ENCODE measurements at regions not wholly inside any gene's neighbourhood (a gene's known extent, or its start where the extent isn't known, plus 50 kb on each side); places are given as distances from the start of the nearest gene placed in this dataset.

- no peaks in the 10 kb centered on the region for H3K27me3 ChIP-seq (ENCODE audit: low read length)
- peaks cover 6% of the 10 kb centered on the region; the same call in 1 of the 2 replicates for H3K4me1 ChIP-seq (ENCODE audit: insufficient read depth, low read length)
- no peak overlapping the region for H3K27ac ChIP-seq (ENCODE audit: low read length)
- no peaks in the 10 kb centered on the region for H3F3A ChIP-seq (ENCODE audit: low read length, unreplicated experiment)
- ChIA-PET POLR2A (ENCODE audit: unreplicated experiment) (no interaction called here), CTCF (no interaction called here)
- no peak overlapping the region for H2AFZ ChIP-seq (ENCODE audit: low read length)
- DNase-seq, result peak; percentile 66
- H3K9me3 ChIP-seq (ENCODE audit: low read length), result no peaks in the 10 kb centered on the region
- H3K4me2 ChIP-seq (ENCODE audit: low read length), result no peak overlapping the region
- H3K36me3 ChIP-seq (ENCODE audit: low read depth, low read length), result no peaks in the 10 kb centered on the region
- H4K20me1 ChIP-seq (ENCODE audit: low read length), result no peaks in the 10 kb centered on the region
- intact Hi-C loops (cut with micrococcal nuclease), result no loop called here
- no peak overlapping the region for H3K9ac ChIP-seq (ENCODE audit: low read length)
- no peaks in the 10 kb centered on the region for H3K9me2 ChIP-seq (replicated peaks; ENCODE audit: low read length)
- H3K4me3 ChIP-seq (ENCODE audit: low read length), result no peak overlapping the region
- no peaks in the 10 kb centered on the region for H3K79me2 ChIP-seq (ENCODE audit: low read length)
- BruUV-seq (replicated peaks), result no TSS peak
- peak; percentile 48; the same call in 1 of the 2 replicates for ATAC-seq
- TF ChIP-seq EZH2 (IDR thresholded peaks at IDR 0.05; ENCODE audit: low read length, unreplicated experiment), result no peak
- TF ChIP-seq CTCF (conservative IDR thresholded peaks at IDR 0.05; ENCODE audit: low read depth, low read length), result no peak
- no peak for TF ChIP-seq EZH2phosphoT487 (IDR thresholded peaks at IDR 0.05; ENCODE audit: borderline replicate concordance, low read length)
Observed at GRCh38 chr9:71506821-71507220, 261.5 kb downstream of the CEMIP2 start.

- Histone ChIP-seq H3K36me3 (ENCODE audit: low read depth, low read length) (no peaks in the 10 kb centered on the region), H3K9me3 (ENCODE audit: low read length) (no peaks in the 10 kb centered on the region), H3K4me3 (ENCODE audit: low read length) (no peak overlapping the region), H3K27ac (ENCODE audit: low read length) (no peak overlapping the region), H3K4me2 (ENCODE audit: low read length) (no peak overlapping the region), H2AFZ (ENCODE audit: low read length) (no peak overlapping the region), H3K9me2 (replicated peaks; ENCODE audit: low read length) (no peaks in the 10 kb centered on the region), H3K79me2 (ENCODE audit: low read length) (no peaks in the 10 kb centered on the region), H3K9ac (ENCODE audit: low read length) (no peak overlapping the region), H3K27me3 (ENCODE audit: low read length) (no peaks in the 10 kb centered on the region), H3F3A (ENCODE audit: low read length, unreplicated experiment) (no peaks in the 10 kb centered on the region), H3K4me1 (ENCODE audit: insufficient read depth, low read length) (peaks cover 5% of the 10 kb centered on the region; the same call in 1 of the 2 replicates), H4K20me1 (ENCODE audit: low read length) (no peaks in the 10 kb centered on the region)
- no peak for ATAC-seq
- CTCF ChIA-PET, result no interaction called here
- BruUV-seq (replicated peaks), result no TSS peak
- POLR2A ChIA-PET (ENCODE audit: unreplicated experiment), result no interaction called here
- DNase-seq, result peak; percentile 6
- intact Hi-C loops (cut with micrococcal nuclease), result no loop called here
- no peak for TF ChIP-seq CTCF (conservative IDR thresholded peaks at IDR 0.05; ENCODE audit: low read depth, low read length)
- no peak for TF ChIP-seq EZH2phosphoT487 (IDR thresholded peaks at IDR 0.05; ENCODE audit: borderline replicate concordance, low read length)
- TF ChIP-seq EZH2 (IDR thresholded peaks at IDR 0.05; ENCODE audit: low read length, unreplicated experiment), result no peak
Observed at GRCh38 chr9:71504636-71505035, 263.7 kb downstream of the CEMIP2 start.

GRCh38 chr9:71498691-71499090 is 269.6 kb downstream of the CEMIP2 start:
- CTCF ChIA-PET, result no interaction called here

More at GRCh38 chr9:71498691-71499090, 269.6 kb downstream of the CEMIP2 start:
- POLR2A ChIA-PET (ENCODE audit: unreplicated experiment), result no interaction called here
- no peaks in the 10 kb centered on the region for H3K9me2 ChIP-seq (replicated peaks; ENCODE audit: low read length)
- intact Hi-C loops (cut with micrococcal nuclease), result no loop called here
- H3K79me2 ChIP-seq (ENCODE audit: low read length), result no peaks in the 10 kb centered on the region
- no peak overlapping the region for H2AFZ ChIP-seq (ENCODE audit: low read length)
- DNase-seq (no peak), ATAC-seq (no peak)
- no peak overlapping the region for H3K9ac ChIP-seq (ENCODE audit: low read length)
- no peak for TF ChIP-seq CTCF (conservative IDR thresholded peaks at IDR 0.05; ENCODE audit: low read depth, low read length)
- TF ChIP-seq EZH2 (IDR thresholded peaks at IDR 0.05; ENCODE audit: low read length, unreplicated experiment), result no peak
- TF ChIP-seq EZH2phosphoT487 (IDR thresholded peaks at IDR 0.05; ENCODE audit: borderline replicate concordance, low read length), result no peak
- H3K27me3 ChIP-seq (ENCODE audit: low read length), result no peaks in the 10 kb centered on the region
- no peak overlapping the region for H3K27ac ChIP-seq (ENCODE audit: low read length)
- no TSS peak for BruUV-seq (replicated peaks)
- H3K4me2 ChIP-seq (ENCODE audit: low read length), result no peak overlapping the region
- no peaks in the 10 kb centered on the region for H4K20me1 ChIP-seq (ENCODE audit: low read length)
- no peaks in the 10 kb centered on the region for H3K9me3 ChIP-seq (ENCODE audit: low read length)
- H3F3A ChIP-seq (ENCODE audit: low read length, unreplicated experiment), result no peaks in the 10 kb centered on the region
- no peak overlapping the region for H3K4me3 ChIP-seq (ENCODE audit: low read length)
- no peaks in the 10 kb centered on the region for H3K36me3 ChIP-seq (ENCODE audit: low read depth, low read length)
- no peaks in the 10 kb centered on the region for H3K4me1 ChIP-seq (ENCODE audit: insufficient read depth, low read length)

All from PC-3 (cell line).